Tongue (tissue), 1 donor: ENCODE measurements at regions not wholly inside any gene's neighbourhood (a gene's known extent, or its start where the extent isn't known, plus 50 kb on each side); places are given as distances from the start of the nearest gene placed in this dataset.
A peak's percentile ranks its signal among the peaks of the same experiment; 100 is the strongest.
"Not testable (repeated sequence)": the region's sequence is repeated elsewhere in the genome, so short reads cannot be mapped to it uniquely, and the experiment has no call there.

Experiments
- DNase-seq: peaks from one replicate; pipeline ENCODE4 v3.0.0-alpha.2; 2015

- DNase-seq, result no peak
Observed at GRCh38 chr5:124021776-124022175, 509.8 kb downstream of the CSNK1G3 start.

DNA sequence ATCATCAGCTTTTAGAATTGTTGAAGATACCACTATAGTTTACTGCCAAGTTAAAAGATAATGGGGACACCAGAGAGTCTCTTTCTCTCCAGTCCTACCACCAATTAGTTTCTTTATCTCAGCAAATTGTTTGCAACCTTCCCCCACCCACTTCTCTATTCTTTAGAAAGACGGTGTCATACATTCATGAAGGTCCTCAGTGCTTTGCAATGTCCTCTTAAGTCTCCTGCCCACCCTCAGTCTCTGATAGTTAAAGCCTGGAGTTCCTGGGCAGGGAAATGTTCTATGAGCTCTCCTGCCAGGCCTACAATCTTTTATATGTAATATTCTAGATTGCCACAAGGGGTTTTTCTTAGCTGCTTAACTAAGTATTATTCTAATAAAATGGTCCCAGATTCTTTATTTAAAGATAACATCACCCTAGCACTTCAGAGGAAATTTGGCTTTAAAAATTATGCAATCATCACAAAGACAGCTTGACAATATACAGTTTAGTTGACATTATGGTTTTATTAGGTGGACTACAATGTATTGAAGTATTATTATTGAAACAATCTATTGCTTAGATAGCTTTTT lies 509.2 kb downstream of the CSNK1G3 start:
- DNase-seq, result no peak

DNA sequence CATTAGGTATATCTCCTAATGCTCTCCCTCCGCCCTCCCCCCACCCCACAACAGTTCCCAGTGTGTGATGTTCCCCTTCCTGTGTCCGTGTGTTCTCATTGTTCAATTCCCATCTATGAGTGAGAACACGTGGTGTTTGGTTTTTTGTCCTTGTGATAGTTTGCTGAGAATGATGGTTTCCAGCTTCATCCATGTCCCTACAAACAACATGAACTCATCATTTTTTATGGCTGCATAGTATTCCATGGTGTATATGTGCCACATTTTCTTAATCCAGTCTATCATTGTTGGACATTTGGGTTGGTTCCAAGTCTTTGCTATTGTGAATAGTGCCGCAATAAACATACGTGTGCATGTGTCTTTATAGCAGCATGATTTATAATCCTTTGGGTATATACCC lies 505.3 kb downstream of the CSNK1G3 start:
- DNase-seq, result not testable (repeated sequence)

DNA sequence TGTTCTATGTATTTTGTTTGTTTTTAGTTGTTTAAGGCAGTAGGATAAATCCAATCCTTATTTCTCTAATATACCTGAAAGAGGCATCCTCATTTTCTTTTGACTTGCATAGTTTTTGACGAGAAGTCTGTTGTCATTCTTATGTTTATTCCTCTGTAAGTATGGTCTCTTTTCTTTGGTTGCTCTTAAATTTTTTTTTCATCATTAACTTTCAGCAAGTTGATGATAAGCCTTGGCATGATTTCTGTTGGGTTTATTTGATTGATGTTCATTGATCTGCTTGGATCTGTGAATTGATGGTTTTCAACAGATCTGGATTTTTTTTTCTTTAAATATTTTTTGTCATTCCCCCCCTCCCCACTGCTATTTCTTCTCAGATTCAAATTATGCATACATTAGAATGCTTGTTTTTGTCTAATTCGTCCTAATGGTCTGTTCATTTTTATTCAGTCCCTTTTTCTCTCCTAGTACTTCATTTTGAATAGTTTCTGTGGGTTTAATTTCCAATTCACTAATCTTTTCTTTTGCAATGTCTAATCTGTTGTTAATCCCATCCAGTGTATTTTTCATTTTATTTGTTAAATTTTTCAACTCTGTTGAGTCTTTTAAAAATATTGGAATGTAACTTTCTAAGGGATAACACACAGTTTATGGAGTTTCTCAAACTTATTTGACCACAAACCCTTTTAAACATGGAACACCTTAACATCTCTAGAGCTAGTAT lies 495.9 kb downstream of the CSNK1G3 start:
- no peak for DNase-seq

GRCh38 chr5:124001036-124001615 lies 489.1 kb downstream of the CSNK1G3 start:
- DNase-seq, result no peak

- no peak for DNase-seq
Observed at GRCh38 chr5:124000538-124000937, 488.6 kb downstream of the CSNK1G3 start.

GRCh38 chr5:123997462-123998215 lies 485.7 kb downstream of the CSNK1G3 start:
- peak; percentile 4 for DNase-seq

GRCh38 chr5:123997064-123997461 lies 485.1 kb downstream of the CSNK1G3 start:
- DNase-seq, result no peak

- no peak for DNase-seq
Observed at GRCh38 chr5:123992641-123993040, 480.7 kb downstream of the CSNK1G3 start.

- no peak for DNase-seq
Observed at GRCh38 chr5:123987956-123988355, 476.0 kb downstream of the CSNK1G3 start.

GRCh38 chr5:123976379-123977033 lies 464.5 kb downstream of the CSNK1G3 start:
- DNase-seq, result no peak

DNA sequence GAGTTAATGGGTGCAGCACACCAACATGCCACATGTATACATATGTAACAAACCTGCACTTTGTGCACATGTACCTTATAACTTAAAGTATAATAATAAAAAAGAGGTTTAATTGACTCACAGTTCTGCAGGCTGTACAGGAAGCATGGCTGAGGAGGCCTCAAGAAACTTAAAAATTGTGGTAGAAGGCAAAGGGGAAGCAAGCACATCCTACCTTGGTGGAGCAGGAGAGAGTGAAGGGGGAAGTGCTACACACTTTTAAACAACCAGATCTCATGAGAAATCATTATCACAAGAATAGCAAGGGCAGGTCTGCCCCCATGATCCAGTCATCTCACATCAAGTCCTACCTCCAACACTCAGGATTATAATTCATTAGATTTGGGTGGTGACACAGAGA lies 463.5 kb downstream of the CSNK1G3 start:
- not testable (repeated sequence) for DNase-seq

DNA sequence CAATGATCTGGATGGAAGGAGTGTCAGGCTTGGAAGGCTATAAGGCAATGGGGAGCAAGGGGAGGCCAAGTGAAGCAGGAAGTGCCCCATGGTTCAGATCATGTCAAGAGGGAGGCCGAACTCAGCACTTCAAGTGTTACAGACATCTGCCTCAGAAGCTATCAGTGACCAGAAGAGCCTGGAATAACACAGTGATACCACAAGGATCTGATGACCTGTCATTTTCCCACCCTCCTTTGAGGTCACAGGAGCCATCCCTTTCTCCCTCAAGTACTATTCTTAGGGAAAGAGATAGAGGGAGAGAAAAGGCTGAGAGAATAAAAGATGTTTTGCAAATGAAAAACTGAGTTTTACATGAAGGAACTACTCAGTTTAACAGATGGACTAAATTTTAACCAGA lies 454.8 kb downstream of the CSNK1G3 start:
- DNase-seq, result no peak

GRCh38 chr5:123965626-123966025 lies 453.6 kb downstream of the CSNK1G3 start:
- DNase-seq, result no peak

- DNase-seq, result no peak
Observed at GRCh38 chr5:123964884-123965283, 452.9 kb downstream of the CSNK1G3 start.

GRCh38 chr5:123960526-123960925 lies 448.5 kb downstream of the CSNK1G3 start:
- DNase-seq, result no peak

- no peak for DNase-seq
Observed at GRCh38 chr5:123951582-123951977, 439.6 kb downstream of the CSNK1G3 start.

DNA sequence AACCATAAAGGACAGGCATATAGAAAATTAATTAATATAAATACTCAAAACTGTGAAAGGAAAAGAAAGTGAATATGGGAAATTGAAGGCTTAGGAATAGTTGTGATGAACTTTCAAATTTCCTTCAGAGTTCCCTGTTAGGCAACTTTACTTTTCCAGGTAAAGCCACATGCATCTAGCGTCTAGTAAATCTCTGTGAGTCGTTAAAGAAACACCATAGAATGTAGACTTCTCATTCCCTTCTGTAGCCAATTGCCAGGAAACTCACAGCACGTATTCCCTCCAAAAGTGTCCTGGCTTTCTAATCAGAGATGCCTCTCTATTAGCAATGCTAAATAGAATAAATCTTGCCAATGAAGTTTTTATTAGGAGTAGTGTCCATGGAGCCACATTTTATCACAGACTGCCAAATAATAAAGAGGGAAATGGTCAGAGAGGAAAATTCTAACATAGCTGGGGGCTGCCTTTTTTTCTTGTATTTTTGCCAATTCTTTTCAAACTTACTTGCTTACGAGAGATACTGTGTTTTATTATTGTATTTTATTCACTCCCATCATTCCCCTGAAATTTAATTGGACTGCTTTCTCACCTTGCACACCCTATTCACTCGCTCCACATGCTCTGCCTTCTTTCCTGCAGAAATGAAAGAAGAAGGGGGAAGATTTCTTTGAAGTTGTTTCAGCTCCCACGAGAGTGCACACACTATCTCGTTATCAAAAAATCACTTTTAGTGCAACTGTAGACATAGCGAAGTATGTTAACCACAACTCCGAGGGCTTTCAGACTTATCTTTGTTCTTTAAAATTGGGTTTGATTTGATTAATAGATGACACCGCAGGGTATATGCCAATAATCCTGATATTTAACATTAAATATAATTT lies 439.0 kb downstream of the CSNK1G3 start:
- no peak for DNase-seq

GRCh38 chr5:123949807-123950340 lies 437.9 kb downstream of the CSNK1G3 start:
- no peak for DNase-seq

- DNase-seq, result no peak
Observed at GRCh38 chr5:123949043-123949804, 437.2 kb downstream of the CSNK1G3 start.
